Endothelial cell of hepatic sinusoid (primary cell): ENCODE measurements at regions not wholly inside any gene's neighbourhood (a gene's known extent, or its start where the extent isn't known, plus 50 kb on each side); places are given as distances from the start of the nearest gene placed in this dataset.

Experiments used
- in situ Hi-C: cut with HindIII; loops from 2 replicates; pipeline ENCODE4 v1.10.0; 2017; ENCODE audit warnings: low sequenced_read_pairs

- in situ Hi-C loops = loop anchor here (25.0 kb wide), 1 partner anchor 123 kb away; no protein-coding TSS in a partner anchor
These were observed 221.6 kb downstream of the OGFRL1 start for GRCh38 chr6:71510057-71510713.

DNA sequence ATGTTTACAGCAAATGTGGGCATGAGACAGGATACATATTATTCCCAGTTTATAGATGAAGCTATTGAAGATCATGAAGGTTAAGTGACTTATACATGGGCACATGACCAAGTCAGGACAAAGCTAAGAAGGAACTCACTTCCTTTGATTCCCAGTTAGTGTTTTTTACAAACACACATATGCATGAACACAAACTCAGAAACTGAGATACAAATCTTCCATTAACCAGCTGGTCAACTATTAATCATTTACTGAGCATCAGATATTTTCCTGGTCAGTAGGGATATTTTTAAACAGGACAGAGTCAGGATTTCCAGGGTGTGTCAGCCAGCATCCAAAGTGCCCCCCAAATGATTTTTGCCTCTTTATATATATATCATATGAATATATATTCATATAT, 222.2 kb downstream of the OGFRL1 start:
- in situ Hi-C loops = loop anchor here (25.0 kb wide), 1 partner anchor 124 kb away; no protein-coding TSS in a partner anchor

DNA sequence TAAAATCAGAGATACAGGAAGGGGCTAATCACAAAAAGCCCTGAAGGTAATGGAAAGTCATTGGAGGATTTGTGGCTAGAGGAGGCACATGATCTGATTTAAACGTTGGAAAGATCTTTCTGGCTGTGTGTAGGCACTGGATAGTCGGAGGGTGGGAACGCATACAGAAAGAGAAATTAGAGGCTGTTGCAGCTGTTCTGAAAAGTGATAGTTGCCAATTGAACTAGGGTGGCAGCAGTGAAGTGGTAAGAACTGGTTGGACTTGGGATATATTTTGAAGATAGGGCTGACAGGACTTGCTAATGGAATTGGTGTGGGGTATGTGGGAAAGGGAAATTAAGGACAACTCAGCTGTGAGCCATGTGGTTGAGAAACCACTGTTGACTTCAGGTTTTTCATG, 223.6 kb downstream of the OGFRL1 start:
- in situ Hi-C loops = loop anchor here (25.0 kb wide), 1 partner anchor 125 kb away; no protein-coding TSS in a partner anchor

GRCh38 chr6:71513036-71513435, 224.4 kb downstream of the OGFRL1 start:
- in situ Hi-C loops = loop anchor here (25.0 kb wide), 1 partner anchor 126 kb away; no protein-coding TSS in a partner anchor

DNA sequence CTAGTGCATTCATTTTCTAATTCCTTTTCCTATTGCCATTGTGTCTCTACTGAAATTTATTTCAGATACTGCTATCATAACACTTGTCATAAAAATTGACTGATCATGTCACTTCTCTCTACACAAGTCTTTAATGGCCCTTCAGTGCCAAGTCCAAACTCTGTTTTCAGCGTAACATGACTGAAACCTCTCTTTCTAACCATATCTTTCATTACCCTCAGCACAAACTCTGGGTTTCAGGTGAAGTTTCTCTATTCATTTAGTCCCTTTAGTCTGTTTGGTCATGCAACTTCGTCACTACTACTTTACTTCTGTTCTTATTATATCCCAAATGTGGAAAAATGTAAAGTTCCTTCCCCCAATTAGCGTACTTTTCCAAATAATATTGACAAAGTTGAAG, 234.9 kb downstream of the OGFRL1 start:
- in situ Hi-C loops = loop anchor here (25.0 kb wide), 1 partner anchor 136 kb away; no protein-coding TSS in a partner anchor

DNA sequence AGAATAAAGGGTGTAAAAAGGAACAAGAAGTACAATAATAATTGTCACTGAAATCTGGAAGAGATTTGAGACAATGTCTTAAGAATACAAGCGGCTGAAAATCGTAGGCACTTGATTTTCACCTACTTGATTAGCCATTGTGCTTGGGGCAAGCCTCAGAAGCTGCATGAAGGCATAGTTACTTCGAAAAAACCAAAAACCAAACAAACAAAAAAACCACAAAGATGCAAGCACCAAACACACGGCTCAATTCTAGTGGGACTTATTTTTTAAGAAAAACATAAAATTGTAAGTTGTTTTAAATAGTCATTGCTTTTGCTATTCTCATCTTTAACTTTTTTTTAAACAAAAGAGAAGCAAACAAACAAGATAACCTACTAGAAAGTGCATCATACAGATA, 235.6 kb downstream of the OGFRL1 start:
- in situ Hi-C loops = loop anchor here (25.0 kb wide), 1 partner anchor 137 kb away; no protein-coding TSS in a partner anchor

DNA sequence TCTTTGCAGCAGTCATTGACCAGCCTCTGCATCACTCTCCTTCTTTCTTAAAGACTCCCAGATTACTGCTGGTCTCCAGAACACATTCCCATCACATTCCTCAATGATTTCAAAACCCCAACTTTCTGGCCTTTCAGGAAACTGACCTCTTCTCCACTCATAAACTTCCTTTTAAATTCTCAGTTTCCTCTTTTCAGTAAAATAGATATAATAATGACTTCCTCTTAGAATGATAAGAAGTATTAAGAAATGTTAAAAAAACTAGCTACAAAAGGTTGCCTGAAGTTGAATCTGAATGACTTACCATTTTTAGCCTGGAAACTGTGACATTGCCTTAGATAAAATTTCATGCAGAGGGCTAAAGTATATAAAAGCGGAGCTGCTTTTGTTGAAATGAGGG, 239.3 kb downstream of the OGFRL1 start:
- in situ Hi-C loops = no loop called here

DNA sequence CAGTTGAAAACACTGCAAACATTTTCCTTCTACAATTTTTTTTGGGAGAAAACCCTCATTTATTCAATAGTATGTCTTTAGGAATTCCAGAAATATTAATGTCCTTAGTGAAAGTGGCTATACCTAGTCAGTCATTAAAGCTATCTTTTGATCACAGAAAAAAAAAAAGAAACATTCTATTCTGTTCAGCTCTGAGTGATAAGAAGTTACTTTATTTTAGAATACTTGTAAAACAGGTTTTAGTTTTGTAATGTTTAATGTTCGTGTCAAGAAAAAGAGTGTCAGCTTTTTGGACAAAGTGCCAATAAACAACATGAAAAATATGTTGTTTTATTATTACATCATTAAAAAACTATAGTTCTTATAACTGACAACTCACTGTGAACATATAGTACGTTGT, 240.4 kb downstream of the OGFRL1 start:
- in situ Hi-C loops = no loop called here

DNA sequence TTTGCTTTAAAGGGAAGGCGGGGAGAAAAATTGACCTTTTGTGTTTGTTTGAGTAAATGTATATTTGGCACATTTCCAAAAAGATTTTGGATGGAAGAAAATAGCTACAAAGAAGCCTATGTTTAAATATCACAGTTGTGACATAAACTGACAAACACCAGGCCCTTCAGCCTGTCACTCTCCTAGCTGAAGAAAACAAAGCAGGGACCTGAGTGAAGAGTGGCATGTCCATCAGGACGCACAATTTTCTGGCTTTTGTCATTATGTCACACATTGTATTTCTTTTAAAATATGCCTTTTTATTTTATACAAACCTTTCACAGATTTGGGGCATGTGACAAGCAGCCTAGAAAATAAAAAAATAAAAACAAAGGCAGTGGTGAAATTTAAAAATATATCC, 241.2 kb downstream of the OGFRL1 start:
- in situ Hi-C loops = no loop called here

DNA sequence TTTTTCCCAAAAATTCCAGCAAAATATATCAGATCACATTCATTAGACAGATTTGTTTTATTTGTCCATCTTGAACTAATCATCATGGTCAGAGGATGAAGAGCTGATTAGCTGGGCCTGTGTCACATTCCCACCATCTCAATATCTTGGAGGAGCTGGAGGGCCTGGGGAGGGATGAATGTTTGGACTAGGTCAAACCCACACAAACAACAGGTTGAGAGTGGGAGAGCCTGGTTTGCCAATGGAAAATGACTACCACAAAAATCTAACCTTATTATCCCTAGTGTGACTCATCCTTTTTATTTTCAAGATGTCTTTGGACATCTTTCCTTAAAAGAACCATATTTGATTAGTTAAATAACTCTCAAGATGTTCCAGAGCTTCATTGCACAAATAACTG, 242.4 kb downstream of the OGFRL1 start:
- in situ Hi-C loops = no loop called here

- in situ Hi-C loops = no loop called here
These were observed 243.2 kb downstream of the OGFRL1 start for GRCh38 chr6:71531841-71532240.

- in situ Hi-C loops = no loop called here
These were observed 245.3 kb downstream of the OGFRL1 start for GRCh38 chr6:71533939-71534379.

- in situ Hi-C loops = no loop called here
These were observed 246.3 kb downstream of the OGFRL1 start for GRCh38 chr6:71534921-71535320.

- in situ Hi-C loops = no loop called here
These were observed 249.1 kb downstream of the OGFRL1 start for GRCh38 chr6:71537717-71538116.

GRCh38 chr6:71544028-71544427, 255.4 kb downstream of the OGFRL1 start:
- in situ Hi-C loops = no loop called here

DNA sequence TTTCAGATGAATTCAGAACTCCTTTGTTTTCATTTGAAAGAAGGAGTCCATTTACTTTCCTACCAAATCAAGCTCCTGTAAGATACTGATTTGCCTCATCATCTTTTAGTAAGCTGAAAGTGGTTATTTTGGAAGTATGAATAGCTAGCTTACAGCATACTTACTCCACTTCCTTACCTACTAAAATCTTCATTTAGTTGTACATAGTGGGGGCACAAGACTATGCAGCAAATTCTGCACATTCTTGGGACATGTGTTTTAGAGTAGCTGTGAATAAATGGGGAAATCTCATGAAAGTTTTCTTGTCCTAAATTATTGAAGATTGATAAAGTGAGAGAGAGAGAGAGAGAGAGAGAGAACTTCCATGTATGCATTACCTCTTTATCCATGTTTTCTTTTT, 256.3 kb downstream of the OGFRL1 start:
- in situ Hi-C loops = no loop called here

DNA sequence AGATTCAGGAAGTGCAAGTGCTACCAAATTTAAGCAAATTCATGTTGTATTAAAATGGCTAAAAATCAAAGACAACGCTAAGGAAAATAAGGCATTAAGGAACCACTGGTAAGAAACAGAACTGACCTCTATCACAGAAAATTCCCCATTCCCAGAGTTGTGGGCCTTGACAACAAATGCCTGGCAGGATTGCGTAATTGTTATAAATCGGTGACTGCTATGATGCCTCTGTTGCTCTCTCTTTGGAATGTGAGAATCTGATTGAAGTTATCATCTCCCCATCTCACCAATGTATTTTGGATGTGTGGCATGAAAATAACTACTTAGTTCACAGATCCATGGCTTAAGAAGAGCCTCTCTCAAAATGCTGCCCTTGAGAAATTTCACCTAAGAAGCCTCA, 257.3 kb downstream of the OGFRL1 start:
- in situ Hi-C loops = no loop called here

GRCh38 chr6:71551798-71552197, 263.2 kb downstream of the OGFRL1 start:
- in situ Hi-C loops = no loop called here

DNA sequence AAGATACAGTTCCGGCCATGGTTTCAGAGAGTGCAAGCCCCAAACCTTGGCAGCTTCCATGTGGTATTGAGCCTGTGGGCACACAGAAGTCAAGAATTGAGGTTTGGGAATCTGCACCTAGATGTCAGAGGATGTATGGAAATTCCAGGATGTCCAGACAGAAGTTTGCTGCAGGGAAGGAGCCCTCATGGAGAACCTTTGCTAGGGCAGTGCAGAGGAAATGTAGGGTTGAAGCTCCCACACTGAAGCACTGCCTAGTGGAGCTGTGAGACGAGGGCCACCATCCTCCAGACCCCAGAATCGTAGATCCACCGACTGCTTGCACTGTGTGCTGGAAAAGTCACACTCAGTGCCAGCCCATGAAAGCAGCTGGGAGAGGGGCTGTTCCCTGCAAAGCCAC, 267.5 kb downstream of the OGFRL1 start:
- in situ Hi-C loops = no loop called here

GRCh38 chr6:71558974-71559373, 270.4 kb downstream of the OGFRL1 start:
- in situ Hi-C loops = no loop called here

DNA sequence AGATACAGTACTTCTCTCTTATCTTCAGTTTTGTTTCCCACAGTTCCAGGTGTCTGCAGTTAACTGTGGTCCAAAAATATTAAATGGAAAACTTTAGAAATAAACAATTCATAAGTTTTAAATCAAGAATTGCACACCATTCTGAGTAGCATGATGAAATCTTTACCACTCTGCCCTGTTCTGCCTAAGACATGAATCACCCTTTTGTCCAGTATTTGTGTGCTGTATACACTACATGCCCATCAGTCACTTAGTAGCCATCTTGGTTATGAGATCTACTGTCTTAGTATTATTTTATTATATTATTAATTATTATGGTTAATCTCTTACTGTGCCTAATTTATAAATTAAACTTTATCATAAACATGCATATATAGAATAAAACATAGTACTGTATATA, 279.0 kb downstream of the OGFRL1 start:
- in situ Hi-C loops = no loop called here

- in situ Hi-C loops = no loop called here
These were observed 289.2 kb downstream of the OGFRL1 start for GRCh38 chr6:71577766-71578165.

- in situ Hi-C loops = no loop called here
These were observed 291.3 kb downstream of the OGFRL1 start for GRCh38 chr6:71579902-71580301.
